GM18873 (cell line): ENCODE measurements at regions not wholly inside any gene's neighbourhood (a gene's known extent, or its start where the extent isn't known, plus 50 kb on each side); places are given as distances from the start of the nearest gene placed in this dataset.

ENCODE experiments used
- ATAC-seq: cut with Tn5 transposase; IDR thresholded peaks from one replicate; pipeline ENCODE4 v1.9.1; 2021; ENCODE audit warnings: mild to moderate bottlenecking, moderate library complexity, moderate number of reproducible peaks; ENCODE audit not compliant: unreplicated experiment, low FRiP score

DNA sequence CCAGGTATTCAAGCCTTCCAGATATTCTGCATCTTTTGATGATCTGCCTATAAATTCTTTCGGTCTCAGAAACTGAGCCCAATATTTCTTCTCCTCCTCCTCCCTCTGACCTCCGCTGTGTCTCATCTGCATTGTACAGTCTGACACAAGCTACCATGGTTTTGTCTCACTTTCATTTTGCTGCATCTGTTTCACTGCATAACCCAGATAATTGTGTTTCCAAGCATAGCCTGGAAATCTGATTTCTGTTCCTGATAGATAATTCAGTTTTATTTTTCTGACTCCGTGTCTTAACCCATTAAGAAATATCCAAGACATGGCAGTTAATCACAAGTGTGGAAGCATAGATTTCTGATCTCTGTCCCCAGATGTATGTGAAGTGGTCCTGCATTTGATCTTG lies 374.2 kb upstream of the SEMA3A start:
- ATAC-seq, result no peak

DNA sequence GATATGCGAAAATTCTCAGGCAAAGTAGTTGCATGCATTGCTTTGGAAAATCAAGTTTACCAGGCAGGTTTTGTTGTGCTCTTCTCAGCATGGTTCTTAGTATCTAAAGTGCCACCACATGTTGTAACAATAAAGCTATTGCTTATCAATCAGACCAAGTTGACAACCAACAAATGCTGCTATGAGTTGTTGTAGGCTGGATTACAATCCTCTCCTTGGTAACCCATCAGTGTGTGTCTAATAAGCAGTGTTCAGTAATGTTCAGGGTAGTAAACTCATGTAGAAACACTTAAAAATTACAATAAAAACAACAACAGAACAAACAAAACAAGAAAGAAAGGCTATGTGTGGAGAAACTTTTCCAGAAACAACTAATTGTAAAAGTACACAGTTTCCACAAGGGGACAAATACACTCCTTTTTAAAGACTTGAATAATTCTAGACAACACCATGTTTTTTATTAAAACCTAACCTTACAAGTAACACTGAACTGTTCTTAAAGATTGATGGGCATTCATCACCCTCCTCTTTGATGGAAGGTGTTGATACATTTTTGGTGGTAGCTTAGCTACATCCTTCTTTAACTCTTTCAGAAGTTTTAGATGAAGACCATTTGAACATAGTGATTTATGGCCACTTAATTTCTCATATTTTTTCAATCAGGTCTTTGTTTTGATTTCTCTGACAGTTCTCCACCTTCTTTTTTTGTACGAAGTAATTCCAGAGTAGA lies 370.9 kb upstream of the SEMA3A start:
- ATAC-seq, result no peak

DNA sequence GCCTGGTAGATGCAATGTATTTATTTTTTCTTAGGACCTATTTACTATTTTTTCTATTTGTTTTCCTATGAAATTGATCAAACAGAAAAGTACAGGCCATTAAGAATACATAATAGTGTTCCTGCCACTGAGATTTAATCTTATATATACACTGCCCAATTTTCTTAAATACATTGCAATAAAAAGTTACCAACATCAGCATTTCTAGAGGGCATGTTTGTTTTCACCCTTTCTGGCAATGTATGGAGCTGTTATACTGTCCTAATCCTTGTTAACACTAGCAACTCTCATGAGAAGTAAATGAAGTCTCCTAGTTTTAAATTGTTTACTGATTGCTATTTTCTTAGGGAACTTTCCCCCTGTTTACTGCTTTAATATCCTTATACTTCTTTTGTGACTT lies 359.1 kb upstream of the SEMA3A start:
- no peak for ATAC-seq

DNA sequence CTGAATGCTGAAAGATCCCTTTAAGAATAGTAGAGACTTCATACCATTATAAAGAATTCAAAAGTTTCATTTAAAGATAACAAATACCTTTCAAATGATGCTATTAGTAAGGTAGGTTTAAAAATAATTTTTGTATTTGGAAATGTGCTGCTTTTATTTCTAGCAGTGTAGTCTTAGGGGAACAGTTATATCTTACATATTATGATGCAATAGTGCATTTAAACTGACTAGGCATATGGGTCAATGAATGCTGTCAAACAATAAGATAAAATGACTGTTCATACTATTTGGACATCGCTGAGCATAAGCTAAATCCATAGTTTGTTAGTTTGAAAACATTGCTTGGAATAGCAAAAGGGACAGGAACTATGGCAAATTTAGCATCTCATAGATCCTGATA lies 354.8 kb upstream of the SEMA3A start:
- ATAC-seq, result no peak

DNA sequence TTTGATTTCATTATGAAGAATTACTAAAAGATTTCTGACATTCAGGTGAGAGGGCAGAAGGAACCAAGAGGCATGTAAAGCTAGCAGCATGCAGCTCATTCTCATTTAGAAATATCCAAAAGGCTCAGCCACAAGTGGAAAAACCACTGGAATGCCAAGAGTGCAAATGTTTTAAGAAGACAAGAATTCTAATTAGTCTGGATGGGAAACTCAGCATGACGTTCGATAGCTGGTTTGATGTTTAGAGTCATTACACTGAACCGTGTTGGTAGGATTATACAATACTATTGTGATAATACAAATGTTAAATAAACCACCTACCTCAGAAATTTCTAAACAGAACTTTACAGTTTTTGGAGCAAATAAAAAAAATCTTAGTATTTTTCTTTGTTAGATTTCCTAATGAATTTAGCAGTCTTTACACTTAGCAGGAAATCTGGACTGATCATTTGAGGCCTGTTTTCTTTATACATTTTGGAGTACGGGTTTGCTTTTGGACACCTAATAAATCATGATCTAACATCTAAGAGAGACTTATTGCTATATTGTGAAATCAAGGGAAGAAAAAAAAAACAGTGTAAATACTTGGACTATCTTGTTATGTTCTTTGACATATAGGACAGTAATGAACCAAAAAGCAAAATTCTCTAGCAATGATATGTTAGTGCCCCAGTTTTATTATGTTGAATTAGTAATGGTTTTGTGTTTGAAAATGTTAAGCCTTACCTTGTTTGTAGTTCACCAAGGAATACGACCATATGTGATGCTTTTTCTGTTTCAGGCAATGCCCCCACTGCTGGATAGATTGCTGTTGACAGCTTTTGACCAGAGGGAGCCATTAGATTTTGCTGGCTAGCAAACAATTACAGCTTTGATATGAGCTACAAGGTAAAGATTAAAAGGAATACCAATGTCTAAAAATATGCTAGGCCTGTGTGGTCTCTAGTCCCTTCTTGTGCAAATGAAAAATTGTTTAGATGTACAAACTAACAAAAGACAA lies 354.1 kb upstream of the SEMA3A start:
- no peak for ATAC-seq

DNA sequence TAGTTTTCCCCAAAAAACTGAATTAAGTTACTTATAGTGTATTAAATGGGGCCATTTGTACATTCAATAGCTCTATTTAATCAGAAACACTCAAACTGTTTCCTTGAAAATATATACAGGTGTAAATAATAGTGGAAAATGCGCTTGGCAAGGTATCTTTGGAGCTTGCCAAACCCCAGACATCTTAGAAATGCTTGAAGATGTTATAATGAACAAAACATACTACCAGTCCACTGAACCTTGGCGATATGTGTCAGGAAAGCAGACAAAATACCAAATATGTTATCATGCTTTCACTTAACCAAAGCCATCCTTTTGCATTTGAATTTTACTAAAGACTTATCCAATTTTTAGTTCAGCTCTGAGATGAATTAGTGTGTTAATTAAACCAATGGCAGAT lies 352.7 kb upstream of the SEMA3A start:
- no peak for ATAC-seq

DNA sequence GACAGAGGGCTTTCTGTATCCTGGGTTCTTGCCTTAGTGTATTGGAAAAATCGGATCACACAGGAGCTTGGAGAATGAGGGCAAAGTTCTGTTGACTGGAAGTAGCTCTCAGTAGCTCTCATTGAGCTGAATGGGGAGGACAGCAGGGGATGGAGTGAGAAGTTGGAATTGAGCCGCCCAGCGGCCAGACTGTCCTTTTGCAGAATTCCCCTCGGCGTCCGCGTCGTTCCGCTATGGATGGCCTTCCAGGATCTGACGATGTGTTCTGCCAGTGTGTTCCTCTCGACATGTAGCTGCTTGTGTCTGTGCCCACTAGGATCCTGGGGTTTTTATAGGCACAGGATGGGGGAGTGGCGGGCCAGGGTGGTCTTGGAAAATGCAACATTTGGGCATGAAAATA lies 351.8 kb upstream of the SEMA3A start:
- no peak for ATAC-seq

DNA sequence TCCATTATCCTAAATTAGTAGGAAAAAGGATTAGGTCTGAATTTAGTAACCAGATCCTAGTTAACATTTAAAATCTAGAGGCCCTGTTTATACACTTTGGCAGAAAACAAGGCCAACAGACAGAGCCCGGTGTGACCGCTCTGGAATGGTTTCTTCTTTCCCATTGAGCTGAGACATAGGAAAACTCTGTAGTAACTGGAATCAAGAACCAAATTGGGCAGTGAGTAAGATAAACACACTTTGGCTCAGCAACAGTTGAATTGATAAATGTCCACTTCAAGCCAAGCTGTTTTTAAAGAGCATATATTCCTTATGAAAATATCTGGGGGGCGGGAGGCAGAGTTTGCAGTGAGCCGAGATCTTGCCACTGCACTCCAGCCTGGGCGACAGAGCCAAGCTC lies 343.7 kb upstream of the SEMA3A start:
- ATAC-seq, result no peak

DNA sequence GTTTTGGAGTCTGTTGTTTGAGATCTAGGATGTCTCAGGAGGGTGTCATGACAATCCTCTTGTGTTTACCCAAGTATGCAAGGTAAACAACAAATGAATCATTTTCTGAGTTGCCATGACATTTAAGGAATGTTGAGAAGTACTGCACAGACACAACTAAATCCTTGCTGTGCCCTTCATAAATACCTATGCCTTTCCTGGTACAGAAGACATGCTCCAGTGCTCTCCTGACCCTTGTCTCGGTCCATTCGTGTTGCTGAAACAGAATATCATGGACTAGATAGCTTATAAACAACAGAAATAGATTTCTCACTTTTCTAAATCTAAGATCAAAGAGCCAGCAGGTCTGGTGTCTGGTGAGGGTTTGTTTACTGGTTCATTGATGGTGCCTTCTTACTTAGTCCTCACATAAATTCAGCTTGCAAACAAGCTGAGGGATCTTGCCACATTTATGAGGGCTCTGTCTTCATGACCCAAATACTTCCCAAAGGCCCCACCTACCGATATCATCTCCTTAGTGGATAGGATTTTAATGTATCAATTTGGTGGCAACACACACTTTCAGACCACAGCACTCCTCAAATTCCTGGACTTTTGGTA lies 341.8 kb upstream of the SEMA3A start:
- no peak for ATAC-seq

DNA sequence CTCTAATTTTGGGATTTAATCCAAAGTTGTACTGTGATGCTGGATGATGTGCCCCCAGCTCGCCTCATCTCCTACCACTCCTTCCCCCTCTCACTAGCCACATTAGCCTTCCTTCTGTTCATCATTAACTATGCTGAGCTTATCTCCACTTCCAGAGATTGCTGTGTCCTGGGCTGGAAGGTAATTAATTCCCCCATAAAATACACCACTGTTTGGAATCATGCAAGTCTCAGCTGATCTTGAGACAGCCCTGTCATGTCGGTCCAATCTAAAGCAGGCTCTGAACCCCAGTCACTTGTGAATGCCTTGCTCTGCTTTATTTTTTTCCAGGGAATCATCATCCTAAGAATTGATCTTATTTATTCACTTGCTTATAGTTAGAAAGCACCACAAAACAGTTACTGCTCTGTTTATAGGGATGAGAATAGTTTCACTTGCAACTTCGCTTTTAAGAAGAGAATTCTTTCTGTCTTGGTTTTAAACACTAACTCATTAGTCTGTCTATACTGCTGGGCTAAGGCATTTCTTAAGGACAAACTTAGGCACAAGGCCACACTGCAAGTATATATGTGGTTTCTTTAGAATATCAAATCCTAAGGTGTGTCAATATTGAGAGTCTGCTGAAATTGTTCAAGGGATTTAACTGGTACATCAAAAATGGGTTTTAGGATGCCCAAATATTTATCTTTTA lies 341.1 kb upstream of the SEMA3A start:
- ATAC-seq, result no peak

DNA sequence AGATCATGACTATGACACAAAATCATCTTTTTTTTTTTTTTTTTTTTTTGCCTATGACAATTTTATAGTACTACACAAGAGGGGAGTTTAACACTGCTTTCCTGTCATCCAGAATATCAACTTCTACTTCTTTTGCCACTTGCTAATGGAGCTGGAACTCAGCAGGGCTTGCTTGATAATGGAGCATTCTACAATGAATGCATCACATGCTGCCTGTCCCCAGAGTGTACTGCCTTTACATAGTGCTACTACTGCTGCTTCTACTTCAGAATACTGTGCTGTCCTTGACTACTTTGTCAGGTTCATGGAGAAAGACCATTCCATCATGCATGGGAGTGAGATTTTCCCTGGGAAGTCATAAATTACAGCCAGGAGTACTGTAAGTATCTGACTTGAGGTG lies 338.6 kb upstream of the SEMA3A start:
- no peak for ATAC-seq

DNA sequence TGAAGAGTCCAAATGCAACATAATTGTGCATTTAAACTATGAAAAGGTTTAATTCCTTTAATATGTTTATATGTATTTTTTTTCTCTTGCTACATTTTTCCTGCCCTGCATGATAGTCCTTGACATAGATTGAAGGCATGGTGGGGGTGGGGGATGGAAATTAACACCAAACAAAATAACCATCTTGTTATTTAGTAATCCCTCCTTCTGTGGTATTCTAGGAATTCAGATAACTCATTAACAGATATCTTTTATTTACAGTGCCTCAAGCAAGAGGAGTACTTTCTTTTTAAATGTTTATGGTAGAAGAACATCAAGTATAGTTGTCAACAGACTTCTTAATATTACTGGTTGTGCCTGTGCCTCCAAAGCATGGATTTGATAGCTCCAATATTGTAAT lies 337.6 kb upstream of the SEMA3A start:
- ATAC-seq, result no peak

DNA sequence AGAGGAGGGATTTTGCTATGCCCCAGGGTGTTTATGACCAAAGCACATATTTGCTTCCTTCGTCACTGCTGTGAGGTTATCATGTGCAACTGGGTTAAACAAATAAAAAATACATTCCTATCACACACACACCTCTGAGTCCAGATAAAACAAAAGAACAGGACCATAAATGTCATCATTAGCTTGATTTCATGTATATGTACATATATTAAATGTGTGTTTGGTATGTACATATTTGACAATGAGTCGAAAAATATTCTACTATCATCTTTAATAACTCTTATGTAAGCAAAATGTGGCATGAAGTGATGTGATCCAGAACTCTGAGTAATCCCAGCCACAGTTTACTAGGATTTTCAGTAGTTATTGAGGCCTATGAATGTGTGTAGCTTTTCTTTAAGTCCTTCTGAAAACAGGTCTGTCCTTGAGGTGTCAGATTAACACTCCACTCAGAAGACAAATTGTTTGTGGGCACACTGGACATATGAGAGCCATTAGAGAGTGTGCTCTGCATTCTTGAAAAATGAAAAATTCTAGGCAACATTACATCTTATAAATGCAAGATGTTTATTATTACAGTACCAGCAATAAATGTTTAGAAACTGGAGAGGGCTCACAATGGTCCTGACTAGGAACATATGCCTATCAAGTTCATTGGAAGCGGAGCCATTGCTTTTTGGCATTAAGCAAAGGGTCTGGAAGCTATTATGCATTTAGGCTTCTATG lies 335.1 kb upstream of the SEMA3A start:
- no peak for ATAC-seq

DNA sequence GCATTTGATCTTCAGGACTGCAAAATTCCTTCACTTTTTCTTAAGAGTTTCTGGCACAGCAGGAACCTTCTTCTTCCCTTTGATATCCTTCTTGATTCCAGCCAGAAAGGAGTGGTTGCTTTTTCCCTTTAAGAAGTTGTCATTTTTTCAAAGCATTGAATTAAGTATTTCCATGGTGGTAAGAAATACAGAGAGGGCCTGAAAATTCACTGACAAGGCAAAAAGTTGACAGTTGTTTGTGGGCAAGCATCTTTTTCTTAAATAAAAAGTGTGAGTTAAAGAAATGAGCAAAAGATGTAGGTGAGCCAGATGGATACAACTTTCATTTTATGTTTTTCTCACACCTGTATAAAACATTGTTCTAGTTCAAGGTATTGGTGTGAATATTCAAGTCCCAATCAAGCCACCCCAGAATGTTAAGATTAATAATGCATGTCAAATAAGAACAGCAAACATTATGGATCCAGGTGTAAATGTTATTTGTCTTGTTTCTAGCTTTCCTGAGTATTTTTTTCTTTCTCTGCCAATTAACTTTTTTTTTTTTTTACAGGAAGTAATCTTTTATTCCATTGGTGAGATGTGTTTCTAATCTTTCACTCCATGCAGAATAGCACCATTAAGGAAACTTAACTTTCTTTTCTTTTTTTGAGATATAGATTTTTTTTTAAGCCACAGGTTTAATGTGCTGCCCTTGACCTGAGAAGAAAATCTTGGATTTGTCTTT lies 334.3 kb upstream of the SEMA3A start:
- no peak for ATAC-seq

DNA sequence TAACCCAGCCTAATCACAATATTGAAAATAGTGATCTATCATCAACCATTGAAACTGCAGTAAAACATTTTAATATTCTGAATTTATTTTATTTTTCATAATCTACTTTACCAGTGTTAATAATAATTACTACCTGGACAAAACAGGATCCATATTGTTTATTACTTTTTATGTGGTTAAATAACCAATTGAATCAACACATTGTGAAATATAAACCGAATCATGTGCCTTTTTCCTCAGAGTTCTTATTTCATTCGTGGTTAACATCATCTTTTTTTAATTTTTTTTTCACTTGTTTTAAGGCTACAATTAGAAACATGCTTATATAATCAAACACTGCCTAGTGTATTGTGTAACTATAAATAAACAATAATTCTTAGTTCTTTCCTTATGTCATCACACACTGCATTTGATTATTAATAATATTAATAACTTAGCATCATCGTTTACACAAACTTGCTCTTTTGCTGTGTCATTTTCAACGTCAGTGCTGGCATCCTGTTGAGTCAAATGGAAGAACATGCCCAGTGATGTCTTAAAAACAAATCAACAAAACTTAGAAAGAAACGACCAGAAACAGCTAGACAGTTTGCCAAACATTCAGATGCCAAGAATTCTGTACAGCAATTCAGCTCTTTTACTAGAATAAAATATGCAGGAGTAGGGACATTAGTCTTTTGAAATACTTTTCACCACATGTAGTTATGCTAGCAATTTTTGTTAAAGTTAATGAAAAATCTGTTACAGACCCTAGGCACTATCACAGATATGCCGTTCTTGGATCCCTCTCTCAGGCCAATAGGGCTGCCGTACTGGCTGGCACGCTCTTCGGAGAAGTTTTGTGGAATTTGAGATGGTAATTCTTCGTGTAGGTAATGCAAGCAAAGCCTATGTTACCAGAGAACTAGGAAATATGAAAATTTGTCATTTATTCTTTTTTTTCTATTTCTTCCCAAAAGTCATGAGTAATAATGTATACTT lies 330.4 kb upstream of the SEMA3A start:
- ATAC-seq, result no peak

DNA sequence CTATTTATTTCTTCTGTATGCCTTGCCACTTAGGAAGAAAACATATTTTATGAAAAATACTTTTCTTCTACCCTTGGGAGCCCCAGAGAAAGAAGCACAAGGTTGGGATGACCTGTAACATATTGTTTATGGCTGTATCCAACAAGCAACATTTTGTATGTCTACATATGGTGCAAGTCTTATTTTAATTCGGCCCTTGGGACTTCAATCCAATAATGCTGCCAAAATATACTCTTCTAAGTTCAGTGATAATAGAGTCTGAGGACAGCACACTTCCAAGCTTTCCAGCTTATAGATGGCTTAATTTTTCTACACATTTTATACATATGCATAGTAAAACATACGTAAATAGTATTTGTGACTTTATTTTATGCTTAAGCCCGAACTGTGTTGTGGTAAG lies 318.5 kb upstream of the SEMA3A start:
- no peak for ATAC-seq

DNA sequence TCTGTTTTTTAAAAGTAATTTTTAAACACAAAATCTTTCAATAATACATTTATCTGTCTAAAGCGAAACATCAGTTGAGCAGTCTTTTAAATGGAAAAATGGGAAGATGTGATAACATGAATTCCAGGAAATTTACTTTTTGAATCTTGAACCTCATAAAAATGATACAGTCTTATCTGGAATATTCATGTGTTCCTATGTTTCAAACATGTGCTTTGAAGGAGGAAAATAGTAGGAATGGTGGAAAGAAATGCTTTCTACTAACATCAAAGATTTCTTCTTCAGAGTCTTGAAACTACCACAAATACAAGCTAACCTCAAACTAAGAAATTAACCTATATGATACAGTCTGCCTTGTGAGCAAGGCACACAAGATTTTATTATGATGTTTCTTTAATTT lies 317.5 kb upstream of the SEMA3A start:
- ATAC-seq, result no peak

DNA sequence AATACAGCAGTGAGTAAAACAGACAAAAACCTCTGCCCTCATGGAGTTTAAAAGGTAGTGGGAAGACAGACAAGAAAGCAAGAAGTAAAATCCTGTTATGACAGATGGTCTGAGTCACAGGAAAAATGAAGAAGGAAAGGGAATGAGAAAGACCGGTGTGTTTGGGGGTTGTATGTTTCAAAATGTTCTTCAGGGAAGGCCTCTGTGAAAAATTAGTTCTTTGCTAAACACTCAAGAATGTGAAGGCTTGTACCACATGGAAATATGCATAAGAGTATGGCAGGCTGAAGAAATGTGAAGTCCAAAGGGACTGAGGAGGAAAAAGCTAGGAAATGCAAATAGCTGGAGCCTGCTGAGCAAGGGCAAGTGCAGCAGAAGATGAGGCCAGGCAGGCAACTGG lies 315.9 kb upstream of the SEMA3A start:
- no peak for ATAC-seq
